HG03457 (cell line): ENCODE measurements at regions not wholly inside any gene's neighbourhood (a gene's known extent, or its start where the extent isn't known, plus 50 kb on each side); places are given as distances from the start of the nearest gene placed in this dataset.

ENCODE experiments used
- ATAC-seq: cut with Tn5 transposase; IDR thresholded peaks from one replicate; pipeline ENCODE4 v1.9.1; 2021; ENCODE audit warnings: moderate number of reproducible peaks; ENCODE audit not compliant: unreplicated experiment

GRCh38 chr3:18779704-18780103, 354.6 kb upstream of the SATB1 start:
- ATAC-seq, result no peak

DNA sequence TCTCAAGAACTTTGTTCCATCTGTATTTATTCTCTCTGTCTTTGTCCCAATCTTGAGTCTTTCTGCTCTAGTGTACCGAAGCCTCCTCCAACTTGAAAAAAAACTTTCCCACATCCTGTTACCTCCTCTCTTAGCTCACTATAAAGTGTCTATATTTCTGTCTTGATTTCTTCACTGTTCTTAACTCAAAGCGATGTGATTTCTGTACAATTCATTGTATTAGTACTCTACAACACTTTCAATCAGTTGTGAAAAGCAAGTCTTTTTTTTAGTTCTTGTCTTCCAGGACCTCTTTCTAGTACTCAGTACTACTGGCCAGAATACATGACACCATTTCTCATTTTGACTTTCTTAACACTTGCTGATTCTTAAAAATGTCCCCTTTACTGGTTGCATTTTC, 353.5 kb upstream of the SATB1 start:
- ATAC-seq, result no peak

GRCh38 chr3:18778094-18778493, 353.0 kb upstream of the SATB1 start:
- no peak for ATAC-seq

GRCh38 chr3:18775501-18775900, 350.4 kb upstream of the SATB1 start:
- ATAC-seq, result no peak

- no peak for ATAC-seq
These were observed 349.4 kb upstream of the SATB1 start for GRCh38 chr3:18774319-18775088.

DNA sequence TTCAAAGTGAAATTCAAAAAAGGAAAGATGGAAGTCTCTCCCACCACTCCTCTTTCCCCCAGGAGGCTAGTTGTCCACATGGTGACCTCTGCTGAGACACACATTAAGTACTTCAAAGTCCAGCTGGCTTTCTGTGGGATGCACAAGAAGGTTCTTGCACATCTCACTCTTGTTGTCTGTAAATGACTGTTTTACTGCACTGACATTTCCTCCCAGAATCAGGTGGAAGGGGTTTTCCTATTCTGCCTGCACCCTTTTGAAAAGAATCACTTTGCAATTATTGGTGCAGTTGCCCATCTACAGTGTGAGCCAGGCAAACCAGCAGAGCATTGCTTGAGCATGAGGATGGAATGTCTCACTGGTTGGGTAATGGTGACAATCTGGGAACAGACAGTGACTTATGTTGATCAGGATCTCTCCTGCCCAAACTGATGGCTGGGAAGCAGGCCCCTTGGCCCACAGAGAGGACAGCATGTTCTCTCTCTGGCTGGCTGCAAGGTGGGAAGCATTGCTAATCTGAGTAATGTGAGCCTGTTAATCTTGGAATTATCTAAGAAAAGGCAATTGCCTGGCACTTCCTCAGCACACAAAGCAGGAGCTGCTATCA, 347.7 kb upstream of the SATB1 start:
- ATAC-seq, result no peak

GRCh38 chr3:18771931-18772330, 346.8 kb upstream of the SATB1 start:
- ATAC-seq, result no peak

DNA sequence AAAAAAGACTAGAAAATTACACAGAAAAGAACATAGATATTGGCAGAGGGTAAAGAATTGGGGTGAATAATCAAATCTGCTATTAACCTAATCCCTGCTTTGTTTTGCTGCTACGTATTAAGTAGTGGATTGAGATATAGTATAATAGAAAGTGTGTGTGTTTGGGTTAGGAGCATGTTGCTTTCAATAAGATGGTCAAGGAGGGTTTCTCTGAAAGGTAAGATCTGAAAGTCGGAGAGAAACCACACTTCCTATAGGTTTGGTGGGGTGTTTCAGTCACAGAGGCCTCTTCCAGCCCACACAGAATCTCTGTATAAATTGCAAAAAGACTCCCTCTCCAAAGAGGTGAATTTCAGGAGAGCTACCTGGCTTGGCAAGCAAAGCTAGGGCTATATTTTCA, 345.7 kb upstream of the SATB1 start:
- no peak for ATAC-seq

- ATAC-seq, result no peak
These were observed 342.7 kb upstream of the SATB1 start for GRCh38 chr3:18767756-18768303.

DNA sequence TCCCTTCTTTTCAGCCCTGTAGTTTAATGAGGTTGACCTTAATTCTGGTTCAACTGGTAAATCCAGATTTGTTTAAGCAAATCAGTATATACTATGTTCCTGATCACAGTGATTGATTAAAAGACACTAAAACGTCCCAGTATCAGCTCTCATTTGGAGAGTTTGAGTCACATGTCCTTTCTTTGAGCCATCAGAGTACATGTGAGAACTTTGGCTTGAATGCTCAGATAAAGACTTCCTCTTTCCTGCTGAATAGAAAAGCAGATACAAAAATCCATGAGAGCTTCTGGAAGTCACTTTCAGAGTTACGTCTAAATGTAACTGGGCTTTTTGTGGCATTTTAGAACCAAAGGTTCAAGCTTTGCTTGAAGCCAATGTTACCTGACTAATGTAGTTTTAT, 341.8 kb upstream of the SATB1 start:
- no peak for ATAC-seq

GRCh38 chr3:18765662-18766061, 340.5 kb upstream of the SATB1 start:
- ATAC-seq, result no peak

DNA sequence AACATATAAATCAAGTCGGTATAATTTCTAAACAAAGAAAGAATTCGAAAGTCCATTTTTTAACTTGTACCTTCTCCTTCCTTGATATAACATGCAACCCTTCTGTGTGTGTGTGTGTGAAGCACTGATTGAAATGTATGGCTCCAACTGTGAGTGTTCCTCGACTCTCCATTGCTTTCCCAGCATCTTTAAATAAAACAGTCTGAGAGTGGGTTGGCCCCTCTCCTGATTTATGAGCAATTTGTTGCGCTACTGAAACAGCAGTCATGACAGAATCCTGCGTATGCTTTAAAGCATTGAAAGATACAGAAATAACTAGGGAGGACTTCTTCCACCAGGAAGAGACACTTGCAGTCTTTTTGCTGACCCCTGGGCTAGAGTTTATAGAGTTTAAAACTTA, 340.0 kb upstream of the SATB1 start:
- no peak for ATAC-seq

DNA sequence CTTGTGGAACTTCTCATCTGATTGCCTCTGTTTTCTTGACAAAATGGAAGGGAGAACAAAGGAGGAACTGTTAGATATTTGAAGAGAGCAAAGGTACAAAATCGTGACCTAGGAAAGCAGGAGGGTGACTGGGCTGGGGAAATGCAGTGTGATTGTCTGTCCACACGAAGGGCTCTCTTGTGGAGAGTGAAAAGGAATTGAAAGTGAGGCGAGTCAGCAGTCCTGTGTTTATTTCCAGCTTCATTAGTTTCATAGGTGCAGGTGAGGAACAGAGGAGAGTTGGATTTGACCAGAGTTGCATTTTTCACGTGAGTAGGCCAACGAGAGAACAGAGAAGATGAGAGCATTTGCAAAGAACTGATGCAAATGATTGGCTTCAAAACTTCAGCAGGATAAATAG, 336.4 kb upstream of the SATB1 start:
- no peak for ATAC-seq

DNA sequence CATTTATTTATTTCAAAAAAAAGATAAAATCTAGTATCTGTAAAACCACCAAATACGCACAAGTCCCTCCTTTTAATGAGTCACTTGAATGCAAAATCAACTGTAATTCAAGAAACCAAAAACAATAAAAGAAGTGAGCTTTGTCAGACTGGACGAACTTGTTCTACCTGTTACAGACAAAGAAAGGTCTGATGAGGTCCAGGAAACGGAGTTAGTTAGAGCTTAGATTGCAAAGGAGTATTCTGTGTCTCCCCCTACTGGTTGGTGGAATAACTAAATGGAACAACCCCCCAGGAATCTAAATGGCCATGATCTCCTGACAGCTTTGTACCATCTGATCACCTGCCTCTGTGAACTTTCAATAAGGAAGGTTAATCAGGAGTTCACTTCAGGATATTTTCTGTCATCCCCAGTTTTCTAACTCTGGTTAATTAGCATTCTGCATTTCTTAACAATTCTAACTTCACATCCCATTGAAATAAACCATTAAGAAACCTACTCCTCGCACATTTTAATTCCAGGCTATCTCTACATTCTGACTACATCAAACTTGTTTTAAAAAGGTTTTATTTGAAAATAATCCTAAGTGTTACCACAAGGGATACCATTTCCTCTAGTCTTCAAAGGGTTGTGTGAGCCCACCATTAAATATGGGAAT, 333.0 kb upstream of the SATB1 start:
- peak; percentile 82 for ATAC-seq

GRCh38 chr3:18757476-18757875, 332.3 kb upstream of the SATB1 start:
- no peak for ATAC-seq

- ATAC-seq, result no peak
These were observed 327.3 kb upstream of the SATB1 start for GRCh38 chr3:18752273-18752934.

DNA sequence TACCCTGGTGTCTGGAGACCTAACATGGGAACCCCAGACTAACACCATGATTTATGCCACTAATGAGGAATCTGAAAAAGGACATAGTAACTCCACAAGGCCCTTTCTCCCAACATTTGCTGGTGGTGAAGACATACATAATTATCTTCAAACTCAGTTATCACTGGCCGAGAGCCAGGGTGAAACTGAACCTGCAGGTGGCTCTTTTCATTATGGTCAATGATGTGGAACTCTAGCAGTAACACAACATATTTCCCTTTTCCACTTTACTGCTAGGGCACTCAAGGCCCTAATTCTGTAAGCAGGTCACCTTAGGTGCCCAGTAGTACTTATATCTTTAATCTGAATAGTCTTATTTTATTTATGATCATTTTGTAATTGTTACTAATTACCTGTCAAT, 326.4 kb upstream of the SATB1 start:
- ATAC-seq, result no peak

- no peak for ATAC-seq
These were observed 322.2 kb upstream of the SATB1 start for GRCh38 chr3:18747383-18747782.

- no peak for ATAC-seq
These were observed 320.3 kb upstream of the SATB1 start for GRCh38 chr3:18745472-18745871.

GRCh38 chr3:18744472-18744871, 319.3 kb upstream of the SATB1 start:
- ATAC-seq, result no peak

- no peak for ATAC-seq
These were observed 318.6 kb upstream of the SATB1 start for GRCh38 chr3:18743761-18744160.
